A549 (cell line): ENCODE measurements at regions not wholly inside any gene's neighbourhood (a gene's known extent, or its start where the extent isn't known, plus 50 kb on each side); places are given as distances from the start of the nearest gene placed in this dataset.

Source experiments
- ATAC-seq, 2 experiments: fragments of 200-7000 bp in 1 of 2; fragments of >200 bp in 1 of 2; cut with Nextera tagmentation in 1 of 2; cut with Tn5 transposase in 1 of 2; 3 replicates each; pipeline versions ENCODE4 v1.8.0 to v1.9.1; 2018 to 2020; ENCODE audit warnings: mild to moderate bottlenecking in 1 of 2, moderate library complexity in 1 of 2
- CTCF ChIA-PET: fragments of 300-600 bp; sonication (Branson Sonifier 250); formaldehyde crosslinking; extraction: SDS; loops from one replicate; lab custom pipeline; 2021; ENCODE audit warnings: antibody characterized with exemption, inconsistent platforms; lab: Yijun Ruan, JAX
- POLR2A ChIA-PET: fragments of 350-600 bp; formaldehyde crosslinking; extraction: SDS; loops from one replicate; lab custom pipeline; 2021; ENCODE audit warnings: antibody characterized with exemption, inconsistent platforms; lab: Yijun Ruan, JAX
- DNase-seq, 2 experiments: peaks; one replicate each; pipeline versions ENCODE4 v3.0.0 to v3.0.0-alpha.2; 2011 to 2016; ENCODE audit warnings: low read depth in 1 of 2, low spot score in 1 of 2
- FAIRE-seq: peaks from 2 replicates; lab custom pipeline; 2011; peaks lifted over from hg19 to GRCh38; lab: Jason Lieb, UNC
- H3K27ac ChIP-seq, 2 experiments: fragments of >200 bp; sonication (Bioruptor Twin); formaldehyde crosslinking; 3 replicates each; pipeline ENCODE4 v1.5.1; 2016 to 2017
- H3K4me1 ChIP-seq: fragments of >200 bp; sonication (Bioruptor Twin); formaldehyde crosslinking; 3 replicates; pipeline ENCODE4 v1.6.1; 2016
- H3K4me2 ChIP-seq: fragments of >200 bp; sonication (Bioruptor Twin); formaldehyde crosslinking; 3 replicates; pipeline ENCODE4 v1.6.1; 2016
- H3K4me3 ChIP-seq: fragments of >200 bp; sonication (Bioruptor Twin); formaldehyde crosslinking; 3 replicates; pipeline ENCODE4 v1.5.1; 2016
- H3K9me3 ChIP-seq: fragments of >200 bp; sonication (Bioruptor Twin); formaldehyde crosslinking; 3 replicates; pipeline ENCODE4 v1.6.1; 2016
- BHLHE40 ChIP-seq: IDR thresholded peaks from 2 replicates; pipeline ENCODE4 v1.6.1; 2012; ENCODE audit warnings: low read depth, low read length, inconsistent platforms
- CHD2 ChIP-seq: fragments of 150-350 bp; IDR thresholded peaks from 2 replicates; pipeline ENCODE4 v1.6.1; 2014; ENCODE audit warnings: low read length; ENCODE audit not compliant: partially characterized antibody
- CTCF ChIP-seq: fragments of >200 bp; sonication (Bioruptor Twin); formaldehyde crosslinking; IDR thresholded peaks from 3 replicates; pipeline ENCODE4 v1.5.1; 2016
- EHMT2 ChIP-seq: fragments of 200-600 bp; sonication (generic); IDR thresholded peaks from 2 replicates; pipeline ENCODE4 v1.6.1; 2016; ENCODE audit warnings: antibody characterized with exemption, low read depth, mild to moderate bottlenecking, moderate library complexity
- EP300 ChIP-seq, 2 experiments: fragments of >200 bp; sonication (Bioruptor Twin); formaldehyde crosslinking; IDR thresholded peaks; 2 replicates in 1 of 2; 3 replicates in 1 of 2; pipeline ENCODE4 v1.6.1; 2016 to 2017
- ESRRA ChIP-seq: fragments of 150-350 bp; IDR thresholded peaks from 2 replicates; pipeline ENCODE4 v1.6.1; 2014; ENCODE audit warnings: mild to moderate bottlenecking, low read length, borderline replicate concordance
- FOSL2 ChIP-seq, 2 experiments: fragments of 450-650 bp in 1 of 2; fragments of >200 bp in 1 of 2; sonication (Bioruptor Twin) in 1 of 2; formaldehyde crosslinking; IDR thresholded peaks; 2 replicates each; pipeline versions ENCODE4 v1.5.0 to v1.6.1; 2016 to 2020; ENCODE audit warnings: mild to moderate bottlenecking in 1 of 2, moderate library complexity in 1 of 2
- GATA3 ChIP-seq: IDR thresholded peaks from 2 replicates; pipeline ENCODE4 v1.6.1; 2012; ENCODE audit warnings: borderline replicate concordance
- HDAC2 ChIP-seq: fragments of 200-600 bp; sonication (generic); IDR thresholded peaks from 2 replicates; pipeline ENCODE4 v1.6.1; 2016
- HMGXB4 ChIP-seq: fragments of 250-450 bp; sonication (Bioruptor Pico); IDR thresholded peaks from 2 replicates; pipeline ENCODE4 v1.5.0; 2021; ENCODE audit warnings: mild to moderate bottlenecking, moderate library complexity, borderline replicate concordance
- JUN ChIP-seq, 2 experiments: fragments of >200 bp; sonication (Bioruptor Twin); formaldehyde crosslinking; IDR thresholded peaks; 2 replicates in 1 of 2; 3 replicates in 1 of 2; pipeline ENCODE4 v1.6.1; 2016 to 2017
- JUNB ChIP-seq: fragments of >200 bp; sonication (Bioruptor Twin); formaldehyde crosslinking; IDR thresholded peaks from 2 replicates; pipeline ENCODE4 v1.6.1; 2016
- KDM5A ChIP-seq: fragments of 200-600 bp; sonication (generic); IDR thresholded peaks from 2 replicates; pipeline ENCODE4 v1.6.1; 2016; ENCODE audit warnings: antibody characterized with exemption, mild to moderate bottlenecking
- MAFK ChIP-seq: fragments of 450-650 bp; IDR thresholded peaks from 2 replicates; pipeline ENCODE4 v1.6.1; 2014; ENCODE audit not compliant: partially characterized antibody
- MAZ ChIP-seq: fragments of 150-350 bp; IDR thresholded peaks from 2 replicates; pipeline ENCODE4 v1.6.1; 2014; ENCODE audit warnings: antibody characterized with exemption, low read depth, low read length, borderline replicate concordance
- NFE2L2 ChIP-seq: fragments of 150-350 bp; conservative IDR thresholded peaks from 2 replicates; pipeline ENCODE4 v1.6.1; 2014; ENCODE audit warnings: low read length
- NPAS2 ChIP-seq: fragments of 250-450 bp; sonication (Bioruptor Pico); IDR thresholded peaks from 2 replicates; pipeline ENCODE4 v1.8.0; 2022; ENCODE audit warnings: mild to moderate bottlenecking, moderate library complexity, borderline replicate concordance
- PHF8 ChIP-seq: fragments of 200-600 bp; sonication (generic); IDR thresholded peaks from 2 replicates; pipeline ENCODE4 v1.6.1; 2016; ENCODE audit warnings: low read depth, mild to moderate bottlenecking, antibody characterized with exemption, moderate library complexity, borderline replicate concordance
- POLR2A ChIP-seq: IDR thresholded peaks from 2 replicates; pipeline ENCODE4 v1.6.1; 2012; ENCODE audit warnings: mild to moderate bottlenecking, low read length
- RAD21 ChIP-seq, 2 experiments: fragments of >200 bp in 1 of 2; sonication (Bioruptor Twin) in 1 of 2; formaldehyde crosslinking in 1 of 2; IDR thresholded peaks in 1 of 2; conservative IDR thresholded peaks in 1 of 2; 2 replicates in 1 of 2; 3 replicates in 1 of 2; pipeline ENCODE4 v1.6.1; 2012 to 2018; ENCODE audit warnings: inconsistent platforms in 1 of 2
- RFX5 ChIP-seq: fragments of 450-650 bp; IDR thresholded peaks from 2 replicates; pipeline ENCODE4 v1.7.1; 2014; ENCODE audit warnings: antibody characterized with exemption, mild to moderate bottlenecking, moderate library complexity
- TP53 ChIP-seq: fragments of 250-450 bp; sonication (Bioruptor Pico); IDR thresholded peaks from 2 replicates; pipeline ENCODE4 v1.5.0; 2021; ENCODE audit warnings: mild to moderate bottlenecking, moderate library complexity
- ZC3H11A ChIP-seq: fragments of 450-650 bp; IDR thresholded peaks from 2 replicates; pipeline ENCODE4 v1.6.1; 2014; ENCODE audit warnings: antibody characterized with exemption, mild to moderate bottlenecking
- ZSCAN20 ChIP-seq: fragments of 250-450 bp; sonication (Bioruptor Pico); IDR thresholded peaks from 2 replicates; pipeline ENCODE4 v1.8.0; 2022; ENCODE audit warnings: mild to moderate bottlenecking, moderate library complexity
- WGBS: methylation state at CpG from one replicate; pipeline ENCODE4 v1.1.6; 2017; ENCODE audit errors: missing lambda C conversion rate; 5-methylcytosine and 5-hydroxymethylcytosine counted together
- TF ChIP-seq, protein P1 (sequence below): fragments of >200 bp; sonication (Bioruptor Twin); formaldehyde crosslinking; IDR thresholded peaks from 3 replicates; pipeline ENCODE4 v1.6.1; 2016
- TF ChIP-seq, protein P2 (sequence below): fragments of 450-650 bp; IDR thresholded peaks from 2 replicates; pipeline ENCODE4 v1.6.1; 2014; ENCODE audit warnings: antibody characterized with exemption

- FAIRE-seq: no peak
- no peak overlapping the region for H3K4me2 ChIP-seq
- H3K4me3 ChIP-seq: no peak overlapping the region
- no peaks in the 10 kb centered on the region for H3K4me1 ChIP-seq
- no peak for DNase-seq
- POLR2A ChIA-PET: no interaction called here
- no peak for ATAC-seq
- no peaks in the 10 kb centered on the region for H3K9me3 ChIP-seq
- CTCF ChIA-PET: no interaction called here
- H3K27ac ChIP-seq: no peak overlapping the region
- no peak for TF ChIP-seq FOSL2 (IDR thresholded peaks at IDR 0.05)
- no peak for TF ChIP-seq FOSL2 (CRISPR knock-in tag; IDR thresholded peaks at IDR 0.05)
- TF ChIP-seq RAD21 (conservative IDR thresholded peaks at IDR 0.05 in 1 of 2, IDR thresholded peaks at IDR 0.05 in 1 of 2): no peak
- TF ChIP-seq, all 56 proteins: peak for 0
These were observed 184.8 kb downstream of the GABRG1 start for GRCh38 chr4:45939056-45939455.

DNA sequence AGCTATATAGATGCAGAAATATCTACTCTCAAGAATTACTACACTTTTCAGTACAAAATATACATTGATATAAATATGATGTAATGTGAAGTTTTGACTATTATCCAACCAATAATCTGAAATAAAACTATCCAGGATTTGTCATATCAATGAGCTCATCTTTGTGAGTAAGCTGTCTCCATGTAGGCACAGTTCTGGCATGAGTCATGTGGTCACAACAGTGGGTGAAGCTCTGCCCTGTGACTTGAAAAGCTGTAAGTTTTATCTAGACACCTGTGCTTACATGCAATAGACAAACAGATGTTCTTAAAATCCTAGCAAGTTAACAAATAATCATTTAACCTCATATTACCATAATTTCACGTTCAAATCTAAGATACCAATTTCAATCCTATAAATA is 192.7 kb downstream of the GABRG1 start:
- no peak overlapping the region for H3K4me2 ChIP-seq
- WGBS: 0% methylated on average over 1 of the region's 1 CpG
- ATAC-seq (no peak), DNase-seq (no peak), FAIRE-seq (no peak)
- ChIA-PET POLR2A (no interaction called here), CTCF (interaction anchor here (0.6 to 1.1 kb wide), 2 partner anchors 14 to 1067 kb away, joined by 3 to 4 read pairs; no protein-coding TSS in a partner anchor)
- no peaks in the 10 kb centered on the region for H3K9me3 ChIP-seq
- H3K4me3 ChIP-seq: no peak overlapping the region
- no peak overlapping the region for H3K27ac ChIP-seq
- TF ChIP-seq CHD2 (no peak), BHLHE40 (no peak), MAZ (no peak), EP300 (IDR thresholded peaks at IDR 0.05) (no peak), HMGXB4 (CRISPR knock-in tag) (no peak), JUN (IDR thresholded peaks at IDR 0.05) (no peak), PHF8 (no peak), HDAC2 (no peak), POLR2A (no peak), RFX5 (no peak), GATA3 (no peak), MAFK (no peak), JUNB (no peak), NPAS2 (CRISPR knock-in tag) (no peak), CTCF (no peak)
- TF ChIP-seq, protein P1, sequence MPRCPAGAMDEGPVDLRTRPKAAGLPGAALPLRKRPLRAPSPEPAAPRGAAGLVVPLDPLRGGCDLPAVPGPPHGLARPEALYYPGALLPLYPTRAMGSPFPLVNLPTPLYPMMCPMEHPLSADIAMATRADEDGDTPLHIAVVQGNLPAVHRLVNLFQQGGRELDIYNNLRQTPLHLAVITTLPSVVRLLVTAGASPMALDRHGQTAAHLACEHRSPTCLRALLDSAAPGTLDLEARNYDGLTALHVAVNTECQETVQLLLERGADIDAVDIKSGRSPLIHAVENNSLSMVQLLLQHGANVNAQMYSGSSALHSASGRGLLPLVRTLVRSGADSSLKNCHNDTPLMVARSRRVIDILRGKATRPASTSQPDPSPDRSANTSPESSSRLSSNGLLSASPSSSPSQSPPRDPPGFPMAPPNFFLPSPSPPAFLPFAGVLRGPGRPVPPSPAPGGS: no peak
- H3K4me1 ChIP-seq: no peaks in the 10 kb centered on the region

- ATAC-seq: no peak
- H3K9me3 ChIP-seq: no peaks in the 10 kb centered on the region
- FAIRE-seq: no peak
- WGBS: 0% methylated on average over 1 of the region's 1 CpG
- CTCF ChIA-PET: no interaction called here
- H3K4me2 ChIP-seq: no peak overlapping the region
- H3K27ac ChIP-seq: no peak overlapping the region
- H3K4me1 ChIP-seq: no peaks in the 10 kb centered on the region
- POLR2A ChIA-PET: no interaction called here
- no peak overlapping the region for H3K4me3 ChIP-seq
- no peak for DNase-seq
- TF ChIP-seq ESRRA: no peak
- no peak for TF ChIP-seq BHLHE40
- no peak for TF ChIP-seq HDAC2
- no peak for TF ChIP-seq TP53
- TF ChIP-seq CTCF: no peak
- TF ChIP-seq NFE2L2: no peak
- TF ChIP-seq, protein P1: no peak
- no peak for TF ChIP-seq ZC3H11A
- TF ChIP-seq, protein P2, sequence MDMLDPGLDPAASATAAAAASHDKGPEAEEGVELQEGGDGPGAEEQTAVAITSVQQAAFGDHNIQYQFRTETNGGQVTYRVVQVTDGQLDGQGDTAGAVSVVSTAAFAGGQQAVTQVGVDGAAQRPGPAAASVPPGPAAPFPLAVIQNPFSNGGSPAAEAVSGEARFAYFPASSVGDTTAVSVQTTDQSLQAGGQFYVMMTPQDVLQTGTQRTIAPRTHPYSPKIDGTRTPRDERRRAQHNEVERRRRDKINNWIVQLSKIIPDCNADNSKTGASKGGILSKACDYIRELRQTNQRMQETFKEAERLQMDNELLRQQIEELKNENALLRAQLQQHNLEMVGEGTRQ: no peak
- TF ChIP-seq JUN (IDR thresholded peaks at IDR 0.05): no peak
- no peak for TF ChIP-seq EHMT2
- no peak for TF ChIP-seq MAFK
- TF ChIP-seq ZSCAN20: no peak
- no peak for TF ChIP-seq RFX5
- no peak for TF ChIP-seq KDM5A
These were observed 196.2 kb downstream of the GABRG1 start for GRCh38 chr4:45927641-45928040.
